K562 (cell line): ENCODE measurements at regions not wholly inside any gene's neighbourhood (a gene's known extent, or its start where the extent isn't known, plus 50 kb on each side); places are given as distances from the start of the nearest gene placed in this dataset.

Source experiments
- ATAC-seq: fragments of 200-7000 bp; cut with Tn5 transposase; 3 replicates; pipeline ENCODE4 v1.9.1; 2020; ENCODE audit warnings: moderate library complexity
- BruUV-seq: library from RNA; stranded (reverse); fragments of 400-500 nt; replicated peaks from 2 replicates; lab custom pipeline; 2021; lab: Mats Ljungman, UMichigan
- CTCF ChIA-PET: fragments of 300-600 bp; formaldehyde crosslinking; extraction: SDS; loops from one replicate; lab custom pipeline; 2021; ENCODE audit warnings: low intra/inter-chr PET ratio; lab: Yijun Ruan, JAX
- POLR2A ChIA-PET: fragments of 300-600, 350-650 bp; sonication (Branson Sonifier 250); formaldehyde crosslinking; extraction: SDS; loops from one replicate; lab custom pipeline; 2021; ENCODE audit warnings: antibody characterized with exemption, inconsistent platforms; lab: Yijun Ruan, JAX
- DNase-seq, 4 experiments: peaks; one replicate each; pipeline versions ENCODE4 v3.0.0 to v3.0.0-alpha.2; 2011 to 2018; ENCODE audit warnings: low spot score in 3 of 4, mixed read lengths in 3 of 4; ENCODE audit errors: extremely low read depth in 1 of 4
- FAIRE-seq: peaks from 2 replicates; lab custom pipeline; 2011; peaks lifted over from hg19 to GRCh38; lab: Jason Lieb, UNC
- H2AFZ ChIP-seq: 2 replicates; pipeline ENCODE4 v1.6.0; 2011; ENCODE audit warnings: low read depth, low read length, control low read depth, inconsistent platforms
- H3K27ac ChIP-seq: fragments of 200-600 bp; 3 replicates; pipeline ENCODE4 v1.8.0; 2011; ENCODE audit warnings: low read depth, mild to moderate bottlenecking, control low read depth, inconsistent platforms, low read length, moderate library complexity, mixed read lengths; ENCODE audit errors: extremely low read depth
- H3K27me3 ChIP-seq, 2 experiments: fragments of 300-600 bp in 1 of 2; 2 replicates in 1 of 2; 3 replicates in 1 of 2; pipeline versions ENCODE4 v1.6.0 to v1.8.0; 2011; ENCODE audit warnings: inconsistent platforms in 2 of 2, low read length in 2 of 2, mild to moderate bottlenecking in 1 of 2, mixed read lengths in 1 of 2, moderate library complexity in 1 of 2; ENCODE audit not compliant: control insufficient read depth in 2 of 2, insufficient read depth in 2 of 2
- H3K36me3 ChIP-seq: fragments of 300-600 bp; 3 replicates; pipeline ENCODE4 v1.8.0; 2011; ENCODE audit warnings: mild to moderate bottlenecking, low read length, inconsistent platforms; ENCODE audit not compliant: control insufficient read depth, insufficient read depth
- H3K4me1 ChIP-seq, 2 experiments: fragments of 200-600 bp in 1 of 2; replicated peaks in 1 of 2; 2 replicates in 1 of 2; 3 replicates in 1 of 2; pipeline versions ENCODE4 v1.5.1 to v1.8.0; 2011; ENCODE audit warnings: inconsistent platforms in 2 of 2, low read length in 2 of 2, mild to moderate bottlenecking in 1 of 2, mixed read lengths in 1 of 2, moderate library complexity in 1 of 2; ENCODE audit not compliant: control insufficient read depth in 2 of 2, insufficient read depth in 2 of 2
- H3K4me2 ChIP-seq: 2 replicates; pipeline ENCODE4 v1.6.1; 2011; ENCODE audit warnings: low read length, control low read depth, inconsistent platforms, mixed read lengths; ENCODE audit not compliant: insufficient read depth
- H3K4me3 ChIP-seq: fragments of 200-600 bp; sonication (generic), shearing (Covaris generic); 2 replicates; pipeline ENCODE4 v1.5.1; 2016; ENCODE audit warnings: control low read depth, inconsistent platforms
- H3K79me2 ChIP-seq: fragments of 200-600 bp; 3 replicates; pipeline ENCODE4 v1.8.0; 2011; ENCODE audit warnings: low read length, inconsistent platforms; ENCODE audit not compliant: control insufficient read depth, insufficient read depth
- H3K9ac ChIP-seq, 2 experiments: 2 replicates each; pipeline versions ENCODE4 v1.6.0 to v1.6.1; 2011; ENCODE audit warnings: low read depth in 2 of 2, low read length in 2 of 2, control low read depth in 1 of 2, inconsistent platforms in 1 of 2, mild to moderate bottlenecking in 1 of 2, mixed read lengths in 1 of 2; ENCODE audit not compliant: insufficient read depth in 1 of 2
- H3K9me1 ChIP-seq: one replicate; pipeline ENCODE4 v1.6.0; 2011; ENCODE audit warnings: inconsistent platforms, mild to moderate bottlenecking, low read length, moderate library complexity; ENCODE audit not compliant: control insufficient read depth, insufficient read depth
- H3K9me3 ChIP-seq: replicated peaks from 2 replicates; pipeline ENCODE4 v1.5.1; 2011; ENCODE audit warnings: low read depth, low read length, inconsistent platforms; ENCODE audit not compliant: control insufficient read depth, insufficient read depth
- H4K20me1 ChIP-seq: replicated peaks from 2 replicates; pipeline ENCODE4 v1.6.1; 2011; ENCODE audit warnings: low read length, inconsistent platforms, mixed read lengths; ENCODE audit not compliant: control insufficient read depth, insufficient read depth
- CEBPB ChIP-seq: fragments of 450-650 bp; IDR thresholded peaks from 2 replicates; pipeline ENCODE4 v1.6.1; 2016; ENCODE audit warnings: missing genetic modification characterization, missing compliant biosample characterization
- CEBPG ChIP-seq, 3 experiments: fragments of 200-800 bp in 1 of 3; sonication (Bioruptor generic) in 1 of 3; sonication (generic) in 1 of 3; formaldehyde crosslinking in 1 of 3; IDR thresholded peaks in 2 of 3; conservative IDR thresholded peaks in 1 of 3; 2 replicates each; pipeline versions ENCODE4 v1.6.1 to v1.8.0; 2016 to 2022; ENCODE audit warnings: missing compliant biosample characterization in 2 of 3, missing genetic modification characterization in 2 of 3, mild to moderate bottlenecking in 1 of 3, missing genetic modification reagents in 1 of 3
- WGBS: fragments of 100-300 bp; shearing (Covaris generic); methylation state at CpG from one replicate; pipeline ENCODE4 v1.1.6; 2016; ENCODE audit warnings: low coverage, mixed read lengths; ENCODE audit not compliant: insufficient coverage; ENCODE audit errors: missing lambda C conversion rate; 5-methylcytosine and 5-hydroxymethylcytosine counted together
- in situ Hi-C: fragments of 300-500 bp; cut with MboI; formaldehyde crosslinking; loops from 4 replicates; pipeline ENCODE4 v1.15.0; 2018; ENCODE audit warnings: inconsistent platforms, mixed read lengths
- intact Hi-C: fragments of 100-400 bp; cut with micrococcal nuclease; formaldehyde crosslinking; loops from 2 replicates; pipeline ENCODE4 v1.14.2; 2022
- TF ChIP-seq, protein P1 (sequence below): fragments of 450-650 bp; IDR thresholded peaks from 2 replicates; pipeline ENCODE4 v1.6.1; 2016; ENCODE audit warnings: low read depth

DNA sequence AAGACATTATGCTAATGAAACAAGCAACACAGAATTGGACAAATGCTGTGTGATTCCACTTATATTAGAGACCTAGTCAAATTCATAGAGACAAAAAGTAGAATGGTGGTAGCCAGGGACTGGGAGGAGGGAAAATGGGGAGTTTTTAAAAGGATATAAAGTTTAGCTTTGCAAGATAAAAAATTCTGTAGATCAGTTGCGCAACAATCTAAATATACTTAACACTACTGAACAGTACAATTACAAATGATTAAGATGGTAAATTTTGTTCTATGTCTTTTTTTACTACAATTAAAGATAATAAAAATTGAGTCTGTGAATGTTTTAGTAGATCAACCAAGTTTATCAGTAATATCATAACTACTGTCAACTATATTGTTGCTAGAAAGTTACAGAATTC lies 340.1 kb upstream of the PDZRN3 start:
- TF ChIP-seq CEBPG (CRISPR knock-in tag; IDR thresholded peaks at IDR 0.05) (no peak), CEBPG (tag; conservative IDR thresholded peaks at IDR 0.05 in 1 of 2, IDR thresholded peaks at IDR 0.05 in 1 of 2) (peak in 1 of 2 experiments; percentile 67; a peak in 2 of 4 replicates), CEBPB (0 out of 2 replicates have a peak, but pooled peaks have one; percentile 9)
- TF ChIP-seq, protein P1, sequence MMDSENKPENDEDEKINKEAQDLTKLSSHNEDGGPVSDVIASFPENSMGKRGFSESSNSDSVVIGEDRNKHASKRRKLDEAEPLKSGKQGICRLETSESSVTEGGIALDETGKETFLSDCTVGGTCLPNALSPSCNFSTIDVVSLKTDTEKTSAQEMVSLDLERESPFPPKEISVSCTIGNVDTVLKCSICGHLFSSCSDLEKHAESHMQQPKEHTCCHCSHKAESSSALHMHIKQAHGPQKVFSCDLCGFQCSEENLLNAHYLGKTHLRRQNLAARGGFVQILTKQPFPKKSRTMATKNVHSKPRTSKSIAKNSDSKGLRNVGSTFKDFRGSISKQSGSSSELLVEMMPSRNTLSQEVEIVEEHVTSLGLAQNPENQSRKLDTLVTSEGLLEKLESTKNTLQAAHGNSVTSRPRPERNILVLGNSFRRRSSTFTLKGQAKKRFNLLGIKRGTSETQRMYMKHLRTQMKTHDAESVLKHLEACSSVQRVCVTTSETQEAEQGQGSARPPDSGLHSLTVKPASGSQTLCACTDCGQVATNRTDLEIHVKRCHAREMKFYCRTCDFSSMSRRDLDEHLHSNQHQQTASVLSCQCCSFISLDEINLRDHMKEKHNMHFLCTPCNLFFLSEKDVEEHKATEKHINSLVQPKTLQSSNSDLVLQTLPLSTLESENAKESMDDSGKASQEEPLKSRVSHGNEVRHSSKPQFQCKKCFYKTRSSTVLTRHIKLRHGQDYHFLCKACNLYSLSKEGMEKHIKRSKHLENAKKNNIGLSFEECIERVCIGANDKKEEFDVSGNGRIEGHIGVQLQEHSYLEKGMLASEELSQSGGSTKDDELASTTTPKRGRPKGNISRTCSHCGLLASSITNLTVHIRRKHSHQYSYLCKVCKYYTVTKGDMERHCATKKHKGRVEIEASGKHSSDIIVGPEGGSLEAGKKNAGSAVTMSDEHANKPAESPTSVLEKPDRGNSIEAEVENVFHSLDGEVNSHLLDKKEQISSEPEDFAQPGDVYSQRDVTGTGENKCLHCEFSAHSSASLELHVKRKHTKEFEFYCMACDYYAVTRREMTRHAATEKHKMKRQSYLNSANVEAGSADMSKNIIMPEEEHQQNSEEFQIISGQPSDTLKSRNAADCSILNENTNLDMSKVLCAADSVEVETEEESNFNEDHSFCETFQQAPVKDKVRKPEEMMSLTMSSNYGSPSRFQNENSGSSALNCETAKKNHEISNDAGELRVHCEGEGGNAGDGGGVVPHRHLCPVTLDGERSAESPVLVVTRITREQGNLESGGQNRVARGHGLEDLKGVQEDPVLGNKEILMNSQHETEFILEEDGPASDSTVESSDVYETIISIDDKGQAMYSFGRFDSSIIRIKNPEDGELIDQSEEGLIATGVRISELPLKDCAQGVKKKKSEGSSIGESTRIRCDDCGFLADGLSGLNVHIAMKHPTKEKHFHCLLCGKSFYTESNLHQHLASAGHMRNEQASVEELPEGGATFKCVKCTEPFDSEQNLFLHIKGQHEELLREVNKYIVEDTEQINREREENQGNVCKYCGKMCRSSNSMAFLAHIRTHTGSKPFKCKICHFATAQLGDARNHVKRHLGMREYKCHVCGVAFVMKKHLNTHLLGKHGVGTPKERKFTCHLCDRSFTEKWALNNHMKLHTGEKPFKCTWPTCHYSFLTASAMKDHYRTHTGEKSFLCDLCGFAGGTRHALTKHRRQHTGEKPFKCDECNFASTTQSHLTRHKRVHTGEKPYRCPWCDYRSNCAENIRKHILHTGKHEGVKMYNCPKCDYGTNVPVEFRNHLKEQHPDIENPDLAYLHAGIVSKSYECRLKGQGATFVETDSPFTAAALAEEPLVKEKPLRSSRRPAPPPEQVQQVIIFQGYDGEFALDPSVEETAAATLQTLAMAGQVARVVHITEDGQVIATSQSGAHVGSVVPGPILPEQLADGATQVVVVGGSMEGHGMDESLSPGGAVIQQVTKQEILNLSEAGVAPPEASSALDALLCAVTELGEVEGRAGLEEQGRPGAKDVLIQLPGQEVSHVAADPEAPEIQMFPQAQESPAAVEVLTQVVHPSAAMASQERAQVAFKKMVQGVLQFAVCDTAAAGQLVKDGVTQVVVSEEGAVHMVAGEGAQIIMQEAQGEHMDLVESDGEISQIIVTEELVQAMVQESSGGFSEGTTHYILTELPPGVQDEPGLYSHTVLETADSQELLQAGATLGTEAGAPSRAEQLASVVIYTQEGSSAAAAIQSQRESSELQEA, result no peak

More for the DNA sequence above, 340.1 kb upstream of the PDZRN3 start:
- WGBS, result 0% methylated on average over 1 of the region's 1 CpG
- Histone ChIP-seq H3K27ac (no peak overlapping the region), H3K79me2 (no peaks in the 10 kb centered on the region), H3K36me3 (no peaks in the 10 kb centered on the region), H4K20me1 (no peaks in the 10 kb centered on the region), H3K9me3 (no peaks in the 10 kb centered on the region), H2AFZ (no peak overlapping the region), H3K4me3 (no peak overlapping the region), H3K27me3 (no peaks in the 10 kb centered on the region), H3K9me1 (no peaks in the 10 kb centered on the region), H3K9ac (no peak overlapping the region), H3K4me1 (no peaks in the 10 kb centered on the region), H3K4me2 (no peak overlapping the region)
- in situ Hi-C loops (no loop called here), intact Hi-C loops (no loop called here)
- BruUV-seq, result no TSS peak
- FAIRE-seq, result no peak
- no peak for ATAC-seq
- CTCF ChIA-PET, result no interaction called here
- DNase-seq, result no peak
- POLR2A ChIA-PET, result no interaction called here
